ENCODE measurements at regions not wholly inside any gene's neighbourhood (a gene's known extent, or its start where the extent isn't known, plus 50 kb on each side); places are given as distances from the start of the nearest gene placed in this dataset.

GRCh38 chr4:177124349-177125064 lies 185.2 kb upstream of the NEIL3 start:
- no peaks in the 10 kb centered on the region for H4K20me1 ChIP-seq (replicated peaks; ENCODE audit: control insufficient read depth, extremely low read depth, insufficient read depth, low read length)
- no peak overlapping the region for H3K4me2 ChIP-seq (ENCODE audit: insufficient read depth, low read length)
- TF ChIP-seq MYC (IDR thresholded peaks at IDR 0.05; ENCODE audit: low read depth, low read length) (no peak), JUN (IDR thresholded peaks at IDR 0.05; ENCODE audit: borderline replicate concordance, insufficient read depth, insufficient read length, low read depth) (no peak), MAX (IDR thresholded peaks at IDR 0.05; ENCODE audit: insufficient read depth, insufficient read length) (no peak), EZH2 (IDR thresholded peaks at IDR 0.05; ENCODE audit: borderline replicate concordance, low read depth, low read length, severe bottlenecking) (no peak), GATA2 (IDR thresholded peaks at IDR 0.05; ENCODE audit: insufficient read depth, insufficient read length, low read depth, low read length) (no peak), POLR2A (IDR thresholded peaks at IDR 0.05; ENCODE audit: low read depth, low read length) (no peak), POLR2AphosphoS5 (IDR thresholded peaks at IDR 0.05; ENCODE audit: insufficient read depth, low read depth, low read length) (no peak), FOS (IDR thresholded peaks at IDR 0.05; ENCODE audit: borderline replicate concordance, insufficient read depth, low read length) (no peak)
- TF ChIP-seq, protein P1, sequence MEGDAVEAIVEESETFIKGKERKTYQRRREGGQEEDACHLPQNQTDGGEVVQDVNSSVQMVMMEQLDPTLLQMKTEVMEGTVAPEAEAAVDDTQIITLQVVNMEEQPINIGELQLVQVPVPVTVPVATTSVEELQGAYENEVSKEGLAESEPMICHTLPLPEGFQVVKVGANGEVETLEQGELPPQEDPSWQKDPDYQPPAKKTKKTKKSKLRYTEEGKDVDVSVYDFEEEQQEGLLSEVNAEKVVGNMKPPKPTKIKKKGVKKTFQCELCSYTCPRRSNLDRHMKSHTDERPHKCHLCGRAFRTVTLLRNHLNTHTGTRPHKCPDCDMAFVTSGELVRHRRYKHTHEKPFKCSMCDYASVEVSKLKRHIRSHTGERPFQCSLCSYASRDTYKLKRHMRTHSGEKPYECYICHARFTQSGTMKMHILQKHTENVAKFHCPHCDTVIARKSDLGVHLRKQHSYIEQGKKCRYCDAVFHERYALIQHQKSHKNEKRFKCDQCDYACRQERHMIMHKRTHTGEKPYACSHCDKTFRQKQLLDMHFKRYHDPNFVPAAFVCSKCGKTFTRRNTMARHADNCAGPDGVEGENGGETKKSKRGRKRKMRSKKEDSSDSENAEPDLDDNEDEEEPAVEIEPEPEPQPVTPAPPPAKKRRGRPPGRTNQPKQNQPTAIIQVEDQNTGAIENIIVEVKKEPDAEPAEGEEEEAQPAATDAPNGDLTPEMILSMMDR (IDR thresholded peaks at IDR 0.05; ENCODE audit: extremely low read depth in 1 of 2, insufficient read depth in 1 of 2, low read depth in 1 of 2, low read length in 2 of 2): no peak
- FAIRE-seq (no peak), DNase-seq (ENCODE audit: low read depth, low spot score) (no peak)
- H3K79me2 ChIP-seq (ENCODE audit: control insufficient read depth, insufficient read depth, low read length): no peaks in the 10 kb centered on the region
- H3K9ac ChIP-seq (replicated peaks; ENCODE audit: extremely low read depth, insufficient read depth, low read length): no peak overlapping the region
- H3K4me3 ChIP-seq (replicated peaks in 1 of 3; ENCODE audit: insufficient read depth in 1 of 3, low read depth in 1 of 3, low read length in 3 of 3): no peak overlapping the region
- no peaks in the 10 kb centered on the region for H3K36me3 ChIP-seq (ENCODE audit: control insufficient read depth in 2 of 2, extremely low read depth in 1 of 2, insufficient read depth in 2 of 2, low read length in 2 of 2)
- ChIA-PET CTCF (no interaction called here), POLR2A (no interaction called here)
- peaks cover 0 to 2% of the 10 kb centered on the region in 2 experiments for H3K27me3 ChIP-seq (ENCODE audit: control insufficient read depth in 2 of 2, insufficient read depth in 2 of 2, low read length in 2 of 2)
- dilution Hi-C loops (cut with MboI; ENCODE audit: extremely low pct_ligation_motif_present, low sequenced_read_pairs): no loop called here
- no TSS peak for BruUV-seq (replicated peaks)
- H3K9me1 ChIP-seq (replicated peaks; ENCODE audit: control insufficient read depth, extremely low read depth, insufficient read depth, low read length): no peaks in the 10 kb centered on the region
- no peaks in the 10 kb centered on the region for H3K9me3 ChIP-seq (replicated peaks; ENCODE audit: control insufficient read depth, insufficient read depth, low read length)
- intact Hi-C loops (cut with micrococcal nuclease): loop anchor here (5.0 to 10.0 kb wide), 2 partner anchors 200 to 332 kb away; partner anchors contain the start of gene VEGFC
- H2AFZ ChIP-seq (ENCODE audit: low read depth, low read length): no peak overlapping the region
- peaks cover 19% of the 10 kb centered on the region for H3K4me1 ChIP-seq (ENCODE audit: control insufficient read depth, extremely low read depth, insufficient read depth, low read length)
- no peak overlapping the region for H3K27ac ChIP-seq (ENCODE audit: insufficient read depth, low read depth, low read length)
